ENCODE measurements at regions not wholly inside any gene's neighbourhood (a gene's known extent, or its start where the extent isn't known, plus 50 kb on each side); places are given as distances from the start of the nearest gene placed in this dataset.
"Not testable (repeated sequence)": the region's sequence is repeated elsewhere in the genome, so short reads cannot be mapped to it uniquely, and the experiment has no call there.

DNA sequence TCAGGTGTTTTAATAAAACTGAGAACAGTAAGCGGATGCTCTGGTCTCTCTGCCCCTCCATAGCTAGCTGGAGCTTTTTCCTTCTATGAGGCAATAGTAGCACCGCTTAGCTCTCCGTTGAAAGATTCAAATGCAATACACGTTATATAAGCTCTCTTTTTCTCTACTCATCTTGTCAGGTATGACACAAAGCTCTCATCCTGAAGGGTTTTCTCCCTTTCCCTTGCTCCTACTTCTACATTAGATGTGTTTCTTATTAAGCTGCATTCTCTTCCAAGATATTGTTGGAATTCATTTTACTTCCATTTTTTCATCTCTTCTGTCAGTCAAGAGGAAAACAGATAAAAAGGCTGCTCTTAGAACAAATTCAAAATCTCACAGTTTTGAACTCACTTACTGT is 434.6 kb upstream of the DDX18 start:
- H3K27ac ChIP-seq, result no peak overlapping the region
- TF ChIP-seq ZFX (IDR thresholded peaks at IDR 0.05), result no peak
- TF ChIP-seq, protein P1, sequence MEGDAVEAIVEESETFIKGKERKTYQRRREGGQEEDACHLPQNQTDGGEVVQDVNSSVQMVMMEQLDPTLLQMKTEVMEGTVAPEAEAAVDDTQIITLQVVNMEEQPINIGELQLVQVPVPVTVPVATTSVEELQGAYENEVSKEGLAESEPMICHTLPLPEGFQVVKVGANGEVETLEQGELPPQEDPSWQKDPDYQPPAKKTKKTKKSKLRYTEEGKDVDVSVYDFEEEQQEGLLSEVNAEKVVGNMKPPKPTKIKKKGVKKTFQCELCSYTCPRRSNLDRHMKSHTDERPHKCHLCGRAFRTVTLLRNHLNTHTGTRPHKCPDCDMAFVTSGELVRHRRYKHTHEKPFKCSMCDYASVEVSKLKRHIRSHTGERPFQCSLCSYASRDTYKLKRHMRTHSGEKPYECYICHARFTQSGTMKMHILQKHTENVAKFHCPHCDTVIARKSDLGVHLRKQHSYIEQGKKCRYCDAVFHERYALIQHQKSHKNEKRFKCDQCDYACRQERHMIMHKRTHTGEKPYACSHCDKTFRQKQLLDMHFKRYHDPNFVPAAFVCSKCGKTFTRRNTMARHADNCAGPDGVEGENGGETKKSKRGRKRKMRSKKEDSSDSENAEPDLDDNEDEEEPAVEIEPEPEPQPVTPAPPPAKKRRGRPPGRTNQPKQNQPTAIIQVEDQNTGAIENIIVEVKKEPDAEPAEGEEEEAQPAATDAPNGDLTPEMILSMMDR (conservative IDR thresholded peaks at IDR 0.05), result no peak

DNA sequence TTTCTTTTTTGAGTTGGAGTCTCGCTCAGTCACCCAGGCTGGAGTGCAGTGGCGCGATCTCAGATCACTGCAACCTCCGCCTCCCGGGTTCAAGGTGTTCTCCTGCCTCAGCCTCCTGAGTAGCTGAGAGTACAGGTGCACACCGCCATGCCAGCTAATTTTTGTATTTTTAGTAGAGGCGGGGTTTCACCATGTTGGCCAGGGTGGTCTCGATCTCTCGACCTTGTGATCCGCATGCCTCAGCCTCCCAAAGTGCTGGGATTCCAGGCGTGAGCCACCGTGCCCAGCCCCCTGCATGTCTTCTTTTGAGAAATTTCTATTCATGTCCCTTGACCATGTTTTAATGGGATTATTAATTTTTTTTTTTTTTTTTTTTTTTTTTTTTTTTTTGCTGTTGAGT is 430.5 kb upstream of the DDX18 start:
- H3K27ac ChIP-seq, result not testable (repeated sequence)

DNA sequence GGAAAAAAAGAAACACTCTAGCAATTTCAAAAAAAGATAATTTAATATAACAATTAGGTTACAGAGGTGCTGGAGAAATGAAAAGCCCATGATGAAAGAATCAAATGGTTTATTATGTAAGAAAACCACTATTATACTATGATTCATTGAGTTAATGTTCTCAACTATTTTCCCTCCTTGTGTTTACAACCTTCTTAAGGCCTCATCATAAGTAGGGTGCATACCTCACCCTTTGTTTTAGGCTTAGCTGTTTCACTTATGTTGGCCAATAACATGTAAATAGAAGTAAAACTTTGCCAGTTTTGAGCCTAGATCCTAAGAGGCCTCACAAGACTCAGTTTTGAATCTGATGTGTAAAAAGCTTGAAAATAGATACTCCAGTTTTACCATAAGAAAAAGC is 418.3 kb upstream of the DDX18 start:
- no peak for TF ChIP-seq ZFX (IDR thresholded peaks at IDR 0.05)
- TF ChIP-seq, protein P1 (conservative IDR thresholded peaks at IDR 0.05), result no peak
- H3K27ac ChIP-seq, result no peak overlapping the region

DNA sequence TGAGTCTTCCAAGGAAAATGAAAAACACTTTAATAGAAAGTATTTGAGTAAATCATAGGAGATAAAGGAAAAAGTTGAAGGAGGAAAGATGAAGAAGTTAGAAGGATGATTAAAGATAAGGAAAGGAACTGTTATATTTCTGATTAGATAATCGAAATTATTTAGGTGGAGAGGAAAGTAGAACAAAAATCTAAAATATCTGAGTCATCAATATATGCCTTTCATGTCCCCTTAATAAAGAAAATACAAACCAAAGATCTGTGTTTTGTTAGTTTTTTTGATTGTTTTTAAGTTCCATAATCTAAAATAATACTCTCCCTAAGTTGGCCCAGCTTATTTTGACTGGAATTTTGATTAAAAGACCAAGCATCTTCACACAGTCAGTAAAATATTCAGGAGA is 412.9 kb upstream of the DDX18 start:
- TF ChIP-seq, protein P1 (conservative IDR thresholded peaks at IDR 0.05), result no peak
- TF ChIP-seq ZFX (IDR thresholded peaks at IDR 0.05), result no peak
- H3K27ac ChIP-seq, result no peak overlapping the region

DNA sequence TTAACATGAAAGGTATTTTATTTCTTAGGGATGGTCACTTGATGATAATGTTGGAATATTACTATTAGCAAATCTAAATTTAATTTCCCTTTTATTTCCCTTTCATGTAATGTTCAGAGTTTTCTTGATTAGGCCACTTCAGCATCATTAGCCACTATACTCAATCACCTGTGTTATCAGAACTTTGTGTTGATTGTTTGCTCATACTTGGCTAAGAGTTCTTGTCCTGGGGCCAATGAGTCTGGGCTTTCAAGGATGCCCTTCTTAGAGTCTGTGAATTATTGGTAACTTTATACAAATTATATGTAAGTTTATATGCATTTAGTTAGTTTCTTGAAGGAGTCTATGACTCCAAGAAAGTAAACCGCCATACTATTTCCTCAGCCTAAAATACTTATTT is 408.0 kb upstream of the DDX18 start:
- no peak overlapping the region for H3K27ac ChIP-seq
- TF ChIP-seq, protein P1 (conservative IDR thresholded peaks at IDR 0.05), result no peak
- TF ChIP-seq ZFX (IDR thresholded peaks at IDR 0.05), result no peak

DNA sequence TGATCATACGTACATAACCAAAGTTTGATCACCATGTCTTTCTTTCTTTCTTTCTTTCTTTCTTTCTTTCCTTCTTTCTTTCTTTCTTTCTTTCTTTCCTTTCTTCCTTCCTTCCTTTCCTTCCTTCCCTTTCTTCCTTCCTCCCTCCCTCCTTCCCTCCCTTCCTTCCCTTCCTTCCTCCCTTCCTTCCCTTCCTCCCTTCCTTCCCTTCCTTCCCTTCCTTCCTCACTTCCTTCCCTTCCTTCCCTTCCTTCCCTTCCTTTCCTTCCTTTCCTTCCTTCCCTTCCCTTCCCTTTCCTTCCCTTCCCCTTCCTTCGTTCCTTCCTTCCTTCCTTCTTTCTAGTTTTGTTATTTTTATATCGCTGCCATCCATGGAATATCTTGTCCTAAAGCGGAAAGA is 406.7 kb upstream of the DDX18 start:
- TF ChIP-seq, protein P1 (conservative IDR thresholded peaks at IDR 0.05), result no peak
- TF ChIP-seq ZFX (IDR thresholded peaks at IDR 0.05), result no peak
- H3K27ac ChIP-seq, result no peak overlapping the region

DNA sequence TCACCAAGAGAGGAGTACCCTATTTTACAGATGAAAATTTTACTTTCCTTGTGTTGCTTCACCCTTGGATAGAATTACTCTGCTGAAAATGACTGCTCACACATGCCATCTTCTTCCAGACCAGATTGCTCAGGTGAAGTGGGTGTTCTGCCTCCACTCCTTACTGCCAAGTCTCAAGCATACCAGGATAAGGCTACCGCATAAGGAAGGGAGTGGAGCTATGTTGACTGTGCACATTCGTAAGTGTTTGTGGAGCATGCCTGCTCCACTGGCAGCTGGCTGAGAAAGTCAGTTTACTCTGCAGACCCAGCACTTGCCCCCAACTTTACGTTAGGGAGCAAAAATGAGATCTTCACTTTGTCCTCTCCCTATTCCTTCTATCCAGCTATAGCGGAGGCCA is 405.0 kb upstream of the DDX18 start:
- TF ChIP-seq, protein P1 (conservative IDR thresholded peaks at IDR 0.05), result no peak
- no peak for TF ChIP-seq ZFX (IDR thresholded peaks at IDR 0.05)
- no peak overlapping the region for H3K27ac ChIP-seq

DNA sequence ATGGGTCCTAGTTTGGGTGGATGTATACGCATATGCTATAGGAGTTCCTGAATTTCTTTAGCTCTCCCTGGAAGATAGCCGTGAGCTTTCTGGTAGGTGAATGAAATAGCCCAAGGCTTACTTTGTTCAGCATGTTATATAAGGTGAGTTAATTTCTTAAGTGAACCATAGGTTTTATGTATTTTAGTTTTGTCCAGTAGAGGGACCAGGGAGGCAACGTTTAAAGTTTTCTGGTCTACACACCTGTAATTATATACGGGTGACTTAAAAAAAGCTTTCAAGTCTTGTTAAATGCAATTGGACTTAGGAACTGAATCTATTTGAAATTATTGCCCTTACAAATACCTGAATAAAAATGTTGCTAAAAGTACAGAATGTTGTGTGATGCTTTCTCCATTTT is 402.5 kb upstream of the DDX18 start:
- TF ChIP-seq, protein P1 (conservative IDR thresholded peaks at IDR 0.05), result peak; percentile 54
- no peak for TF ChIP-seq ZFX (IDR thresholded peaks at IDR 0.05)
- no peak overlapping the region for H3K27ac ChIP-seq

Data from C4-2B (cell line).